ENCODE measurements at regions not wholly inside any gene's neighbourhood (a gene's known extent, or its start where the extent isn't known, plus 50 kb on each side); places are given as distances from the start of the nearest gene placed in this dataset.

DNA sequence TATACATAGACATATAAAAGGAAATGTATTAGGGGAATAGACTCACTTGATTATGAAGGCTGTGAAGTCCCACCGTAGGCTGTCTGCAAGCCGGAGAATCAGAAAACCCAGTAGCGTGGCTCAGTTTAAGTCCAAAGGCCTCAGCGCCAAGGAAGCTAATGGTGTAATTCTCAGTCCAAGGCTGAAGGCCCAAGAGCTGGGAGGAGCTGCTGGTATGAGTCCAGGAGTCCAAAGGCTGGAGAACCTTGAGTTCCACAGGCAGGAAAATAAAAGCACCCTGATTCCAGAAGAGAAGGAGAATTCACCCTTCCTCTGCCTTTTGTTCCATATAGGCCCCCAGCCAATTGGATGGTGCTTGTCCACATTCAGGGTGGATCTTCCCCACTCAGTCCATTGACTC, 166.2 kb upstream of the TAC1 start:
- TF ChIP-seq TAF1 (IDR thresholded peaks at IDR 0.05; ENCODE audit: low read depth, low read length), result no peak
- TF ChIP-seq BRCA1 (IDR thresholded peaks at IDR 0.05; ENCODE audit: low read depth, low read length), result no peak
- TF ChIP-seq, protein P1, sequence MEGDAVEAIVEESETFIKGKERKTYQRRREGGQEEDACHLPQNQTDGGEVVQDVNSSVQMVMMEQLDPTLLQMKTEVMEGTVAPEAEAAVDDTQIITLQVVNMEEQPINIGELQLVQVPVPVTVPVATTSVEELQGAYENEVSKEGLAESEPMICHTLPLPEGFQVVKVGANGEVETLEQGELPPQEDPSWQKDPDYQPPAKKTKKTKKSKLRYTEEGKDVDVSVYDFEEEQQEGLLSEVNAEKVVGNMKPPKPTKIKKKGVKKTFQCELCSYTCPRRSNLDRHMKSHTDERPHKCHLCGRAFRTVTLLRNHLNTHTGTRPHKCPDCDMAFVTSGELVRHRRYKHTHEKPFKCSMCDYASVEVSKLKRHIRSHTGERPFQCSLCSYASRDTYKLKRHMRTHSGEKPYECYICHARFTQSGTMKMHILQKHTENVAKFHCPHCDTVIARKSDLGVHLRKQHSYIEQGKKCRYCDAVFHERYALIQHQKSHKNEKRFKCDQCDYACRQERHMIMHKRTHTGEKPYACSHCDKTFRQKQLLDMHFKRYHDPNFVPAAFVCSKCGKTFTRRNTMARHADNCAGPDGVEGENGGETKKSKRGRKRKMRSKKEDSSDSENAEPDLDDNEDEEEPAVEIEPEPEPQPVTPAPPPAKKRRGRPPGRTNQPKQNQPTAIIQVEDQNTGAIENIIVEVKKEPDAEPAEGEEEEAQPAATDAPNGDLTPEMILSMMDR (IDR thresholded peaks at IDR 0.05; ENCODE audit: control extremely low read depth in 1 of 3, insufficient read depth in 1 of 3, low read depth in 1 of 3, low read length in 3 of 3), result no peak
